Body of pancreas (tissue), 4 donors: ENCODE measurements at regions not wholly inside any gene's neighbourhood (a gene's known extent, or its start where the extent isn't known, plus 50 kb on each side); places are given as distances from the start of the nearest gene placed in this dataset.
"Not testable (repeated sequence)": the region's sequence is repeated elsewhere in the genome, so short reads cannot be mapped to it uniquely, and the experiment has no call there.

ENCODE experiments used
- ATAC-seq: fragments of 150-250 bp; one replicate; pipeline ENCODE4 v1.9.1; 2016
- DNase-seq, 4 donors: peaks; one replicate each; pipeline ENCODE4 v3.0.0-alpha.2; 2019
- H3K27ac ChIP-seq, 4 donors: fragments of 200-600 bp; sonication (generic); 1 replicate in 3 of 4; 2 replicates in 1 of 4; pipeline versions ENCODE4 v1.5.1 to v1.6.1; 2016 to 2019; ENCODE audit warnings: mild to moderate bottlenecking in 1 of 4, mixed read lengths in 1 of 4, moderate library complexity in 1 of 4
- H3K27me3 ChIP-seq, 2 donors: fragments of 200-600 bp; sonication (generic); one replicate each; pipeline ENCODE4 v1.6.0; 2016; ENCODE audit warnings: mild to moderate bottlenecking in 1 of 2
- H3K36me3 ChIP-seq, 2 donors: fragments of 200-600 bp; sonication (generic); replicated peaks in 1 of 2; 2 replicates each; pipeline ENCODE4 v1.5.1; 2016; ENCODE audit warnings: low read depth in 2 of 2; ENCODE audit not compliant: insufficient read depth in 1 of 2
- H3K4me1 ChIP-seq: fragments of 200-600 bp; sonication (generic); one replicate; pipeline ENCODE4 v1.6.0; 2016
- H3K4me3 ChIP-seq, 2 donors: fragments of 200-600 bp; sonication (generic); 1 replicate in 1 of 2; 2 replicates in 1 of 2; pipeline ENCODE4 v1.5.1; 2016 to 2019
- H3K9me3 ChIP-seq, 3 donors: fragments of 200-600 bp; sonication (generic); 1 replicate in 2 of 3; 2 replicates in 1 of 3; pipeline ENCODE4 v1.5.1; 2016
- POLR2A ChIP-seq, 3 donors: fragments of 450-650 bp; IDR thresholded peaks; one replicate each; pipeline ENCODE4 v1.6.1; 2016; ENCODE audit warnings: antibody characterized with exemption in 3 of 3, mild to moderate bottlenecking in 2 of 3
- WGBS, 2 donors: methylation state at CpG; one replicate each; pipeline ENCODE4 v1.1.5; 2017; 5-methylcytosine and 5-hydroxymethylcytosine counted together
- intact Hi-C: fragments of 100-400 bp; cut with DNase I; formaldehyde crosslinking; loops from one replicate; pipeline ENCODE4 v1.15.1; 2023
- TF ChIP-seq, protein P1 (sequence below), 7 experiments: fragments of 450-650 bp in 4 of 7; fragments of 200-600 bp in 3 of 7; sonication (generic) in 3 of 7; IDR thresholded peaks; one replicate each; pipeline ENCODE4 v1.5.1; 2016 to 2019; ENCODE audit warnings: antibody characterized with exemption in 7 of 7

DNA sequence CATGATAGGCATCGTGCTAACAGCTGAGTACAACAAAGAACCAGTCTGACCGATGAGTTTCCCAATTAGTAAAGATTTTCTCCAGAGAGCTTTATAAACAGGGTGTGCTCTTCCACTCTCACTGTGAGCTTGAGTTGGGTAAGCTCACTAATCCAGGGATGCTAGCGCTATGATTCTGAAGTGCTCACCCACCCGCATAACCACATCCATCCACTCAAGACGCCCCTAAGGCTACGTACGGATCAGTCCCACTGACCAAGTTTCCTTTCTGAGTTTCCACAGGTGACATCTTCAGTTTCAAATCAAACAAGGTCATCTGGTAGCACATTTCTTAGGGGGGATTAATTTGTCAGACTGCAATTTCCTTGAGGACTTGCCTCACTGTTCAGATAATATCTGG, 141.1 kb upstream of the ABI3BP start:
- DNase-seq (no peak), ATAC-seq (no peak)
- Histone ChIP-seq H3K9me3 (no peaks in the 10 kb centered on the region), H3K27me3 (no peaks in the 10 kb centered on the region), H3K4me1 (no peaks in the 10 kb centered on the region), H3K27ac (no peak overlapping the region), H3K36me3 (no peaks in the 10 kb centered on the region), H3K4me3 (no peak overlapping the region)
- no peak for TF ChIP-seq POLR2A (IDR thresholded peaks at IDR 0.05)
- TF ChIP-seq, protein P1, sequence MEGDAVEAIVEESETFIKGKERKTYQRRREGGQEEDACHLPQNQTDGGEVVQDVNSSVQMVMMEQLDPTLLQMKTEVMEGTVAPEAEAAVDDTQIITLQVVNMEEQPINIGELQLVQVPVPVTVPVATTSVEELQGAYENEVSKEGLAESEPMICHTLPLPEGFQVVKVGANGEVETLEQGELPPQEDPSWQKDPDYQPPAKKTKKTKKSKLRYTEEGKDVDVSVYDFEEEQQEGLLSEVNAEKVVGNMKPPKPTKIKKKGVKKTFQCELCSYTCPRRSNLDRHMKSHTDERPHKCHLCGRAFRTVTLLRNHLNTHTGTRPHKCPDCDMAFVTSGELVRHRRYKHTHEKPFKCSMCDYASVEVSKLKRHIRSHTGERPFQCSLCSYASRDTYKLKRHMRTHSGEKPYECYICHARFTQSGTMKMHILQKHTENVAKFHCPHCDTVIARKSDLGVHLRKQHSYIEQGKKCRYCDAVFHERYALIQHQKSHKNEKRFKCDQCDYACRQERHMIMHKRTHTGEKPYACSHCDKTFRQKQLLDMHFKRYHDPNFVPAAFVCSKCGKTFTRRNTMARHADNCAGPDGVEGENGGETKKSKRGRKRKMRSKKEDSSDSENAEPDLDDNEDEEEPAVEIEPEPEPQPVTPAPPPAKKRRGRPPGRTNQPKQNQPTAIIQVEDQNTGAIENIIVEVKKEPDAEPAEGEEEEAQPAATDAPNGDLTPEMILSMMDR (IDR thresholded peaks at IDR 0.05), result no peak
- 81 to 82% methylated on average over 7 of the region's 7 CpGs for WGBS, 2 donors
- intact Hi-C loops, result no loop called here

DNA sequence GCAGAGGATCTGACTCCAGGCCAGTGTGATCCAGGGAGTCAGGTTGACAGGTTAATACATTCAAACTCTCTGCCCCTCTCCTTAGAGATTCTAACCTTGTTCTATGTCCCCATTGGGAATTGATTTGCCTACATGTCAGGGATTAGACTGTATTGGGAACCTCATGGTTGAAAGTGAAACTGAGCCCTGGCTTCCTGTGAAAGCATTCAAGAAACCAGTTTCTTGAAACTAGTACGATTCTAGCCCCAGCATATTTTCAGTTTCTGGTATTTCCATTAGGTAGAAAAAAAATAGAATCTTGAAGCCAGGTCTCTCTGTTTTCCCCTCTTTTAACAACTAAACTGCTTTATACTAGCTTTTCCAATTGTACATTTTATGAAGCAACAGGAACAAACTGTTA, 140.4 kb upstream of the ABI3BP start:
- 52 to 59% methylated on average over 1 of the region's 1 CpG for WGBS, 2 donors
- H3K9me3 ChIP-seq, result no peaks in the 10 kb centered on the region
- ATAC-seq (no peak), DNase-seq (no peak)
- H3K36me3 ChIP-seq, result no peaks in the 10 kb centered on the region
- no peak overlapping the region for H3K4me3 ChIP-seq
- intact Hi-C loops, result no loop called here
- TF ChIP-seq, protein P1 (IDR thresholded peaks at IDR 0.05), result no peak
- TF ChIP-seq POLR2A (IDR thresholded peaks at IDR 0.05), result no peak
- no peak overlapping the region for H3K27ac ChIP-seq
- H3K4me1 ChIP-seq, result no peaks in the 10 kb centered on the region
- H3K27me3 ChIP-seq, result no peaks in the 10 kb centered on the region

DNA sequence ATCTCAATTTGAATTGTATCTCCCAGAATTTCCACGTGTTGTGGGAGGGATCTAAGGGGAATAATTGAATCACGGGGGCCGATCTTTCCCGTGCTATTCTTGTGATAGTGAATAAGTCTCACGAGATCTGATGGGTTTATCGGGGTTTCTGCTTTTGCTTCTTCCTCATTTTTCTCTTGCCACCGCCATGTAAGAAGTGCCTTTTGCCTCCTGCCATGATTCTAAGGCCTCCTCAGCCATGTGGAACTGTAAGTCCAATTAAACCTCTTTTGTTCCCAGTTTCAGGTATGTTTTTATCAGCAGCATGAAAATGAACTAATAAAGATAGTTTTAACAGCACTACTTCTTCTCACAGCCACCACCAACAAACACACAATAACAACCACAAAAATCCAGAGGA, 140.0 kb upstream of the ABI3BP start:
- intact Hi-C loops, result not testable (repeated sequence)

DNA sequence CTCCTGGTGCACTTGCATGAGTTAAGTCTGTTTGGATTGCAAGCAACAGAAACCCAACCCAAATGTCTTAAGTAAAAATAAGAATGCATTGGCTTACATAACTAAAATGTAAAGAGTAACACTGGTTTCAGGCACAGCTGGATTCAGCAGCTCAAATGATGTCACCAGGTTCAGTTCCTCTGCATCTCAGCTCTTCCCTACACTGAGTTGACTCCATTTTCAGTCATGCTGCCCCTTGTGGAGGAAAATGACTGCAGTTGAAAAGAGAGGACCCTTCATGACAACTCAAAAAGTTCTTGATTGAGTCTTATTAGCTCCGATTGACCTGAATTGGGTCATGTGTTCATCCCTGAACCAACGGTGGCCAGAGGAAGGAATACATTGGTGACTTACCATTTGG, 138.5 kb upstream of the ABI3BP start:
- WGBS, 2 donors, result 54 to 88% methylated on average over 2 of the region's 2 CpGs
- no peaks in the 10 kb centered on the region for H3K9me3 ChIP-seq
- H3K27ac ChIP-seq, result no peak overlapping the region
- DNase-seq (no peak), ATAC-seq (no peak)
- no peaks in the 10 kb centered on the region for H3K4me1 ChIP-seq
- TF ChIP-seq, protein P1 (IDR thresholded peaks at IDR 0.05), result no peak
- TF ChIP-seq POLR2A (IDR thresholded peaks at IDR 0.05), result no peak
- intact Hi-C loops, result no loop called here
- no peaks in the 10 kb centered on the region for H3K27me3 ChIP-seq
- H3K36me3 ChIP-seq, result no peaks in the 10 kb centered on the region
- no peak overlapping the region for H3K4me3 ChIP-seq

More for the DNA sequence above, 140.0 kb upstream of the ABI3BP start:
- not testable (repeated sequence) for H3K9me3 ChIP-seq, ATAC-seq, DNase-seq, H3K27ac ChIP-seq, H3K4me3 ChIP-seq, H3K27me3 ChIP-seq, H3K36me3 ChIP-seq, H3K4me1 ChIP-seq
- WGBS, 2 donors, result 82 to 85% methylated on average over 7 of the region's 7 CpGs

DNA sequence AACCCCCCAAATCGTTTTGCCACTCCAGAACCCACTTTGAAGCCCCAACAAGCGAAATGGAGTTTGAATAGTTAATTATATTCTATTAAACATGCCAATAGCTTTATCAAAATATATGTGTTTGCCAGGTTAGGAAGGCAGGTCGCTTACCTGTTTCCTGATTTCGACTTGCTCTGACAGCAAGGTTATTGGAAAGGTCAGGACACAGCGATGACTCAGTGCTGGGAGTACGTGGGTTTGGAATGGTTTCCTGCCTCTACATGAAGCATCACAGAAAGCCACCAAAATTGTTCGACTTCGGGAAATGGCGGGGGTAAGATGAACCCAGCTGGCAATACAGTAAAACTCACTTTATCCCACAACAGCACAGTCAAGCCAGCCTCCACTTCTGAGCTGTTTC, 135.6 kb upstream of the ABI3BP start:
- intact Hi-C loops, result no loop called here
- H3K27me3 ChIP-seq, result no peaks in the 10 kb centered on the region
- no peak overlapping the region for H3K27ac ChIP-seq
- WGBS, 2 donors, result 37 to 41% methylated on average over 9 of the region's 9 CpGs
- H3K36me3 ChIP-seq, result no peaks in the 10 kb centered on the region
- H3K4me1 ChIP-seq, result no peaks in the 10 kb centered on the region
- ATAC-seq (peak; percentile 67), DNase-seq (peak in 3 of 4 donors; percentile 9 to 16 (median 10))
- H3K4me3 ChIP-seq, result no peak overlapping the region
- TF ChIP-seq, protein P1 (IDR thresholded peaks at IDR 0.05), result no peak
- no peak for TF ChIP-seq POLR2A (IDR thresholded peaks at IDR 0.05)
- H3K9me3 ChIP-seq, result no peaks in the 10 kb centered on the region
